UCSD-AML1 (cell line): ENCODE measurements at regions not wholly inside any gene's neighbourhood (a gene's known extent, or its start where the extent isn't known, plus 50 kb on each side); places are given as distances from the start of the nearest gene placed in this dataset.

Experiments used
- DNase-seq: peaks from one replicate; lab custom pipeline; 2025; ENCODE audit not compliant: unreplicated experiment; lab: John Stamatoyannopoulos, UW

DNA sequence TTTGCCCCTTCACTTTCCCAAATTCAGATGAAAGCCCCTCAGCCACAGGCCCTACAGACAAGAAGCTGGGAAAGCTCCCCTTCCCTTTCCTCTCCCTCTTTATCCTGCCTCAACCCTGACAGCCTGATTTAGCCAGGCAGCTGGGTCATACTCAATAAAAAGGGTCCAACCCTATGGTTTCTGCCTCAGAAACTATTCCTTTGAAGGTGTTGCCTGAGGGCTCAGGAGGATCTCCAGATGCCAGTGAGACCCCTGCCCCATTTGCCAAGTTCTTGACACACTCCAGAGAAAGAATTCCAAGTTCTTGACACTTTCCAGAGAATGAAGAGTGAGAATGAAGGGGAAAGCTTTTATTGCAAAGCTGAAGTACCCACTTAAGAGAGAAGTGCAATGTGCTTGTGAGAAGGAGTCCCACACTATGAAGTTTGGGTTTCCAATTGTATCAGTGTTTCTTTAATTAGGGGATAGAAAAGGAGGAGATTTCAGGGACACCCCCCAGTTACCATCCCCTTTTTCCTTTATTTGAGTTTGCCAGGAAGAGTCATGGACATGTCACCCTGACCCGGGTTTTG, 576.2 kb downstream of the METTL4 start:
- DNase-seq, result no peak

DNA sequence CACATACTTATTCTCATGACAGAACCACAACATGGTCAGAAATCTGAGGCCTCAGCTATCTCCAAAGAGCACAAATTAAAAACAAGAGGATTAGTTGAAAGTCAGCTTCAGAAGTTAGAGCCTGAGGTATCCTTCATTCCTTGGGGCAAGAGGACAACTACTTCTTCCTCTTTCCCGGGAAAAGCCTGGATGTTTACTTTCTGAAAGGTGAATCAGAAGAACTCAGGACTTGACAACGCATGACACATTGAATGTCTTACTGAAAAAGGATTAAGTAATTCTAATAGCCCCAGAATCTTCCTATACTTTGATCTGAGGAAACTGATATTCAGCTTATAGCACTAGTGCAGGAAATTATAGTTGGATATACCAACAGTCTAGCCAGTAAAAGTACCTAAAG, 573.2 kb downstream of the METTL4 start:
- no peak for DNase-seq

DNA sequence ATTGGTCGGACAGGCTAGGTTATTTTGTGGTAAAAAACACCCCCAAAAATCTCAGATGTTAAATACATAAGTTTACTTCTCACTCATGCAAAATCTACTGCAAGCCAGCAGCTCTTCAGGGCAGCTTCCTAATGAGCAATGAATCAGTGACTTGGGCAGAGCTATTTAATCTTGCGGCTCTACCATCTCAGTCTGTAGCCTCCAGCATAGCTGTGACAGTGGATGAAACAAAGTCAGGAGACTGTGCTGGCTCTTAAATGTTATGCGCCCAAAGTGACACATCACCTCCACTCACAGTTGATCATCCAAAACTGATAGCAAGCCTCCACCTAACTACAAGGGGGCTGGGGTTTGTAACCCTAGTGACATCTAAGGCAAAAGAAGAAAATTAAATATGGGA, 571.9 kb downstream of the METTL4 start:
- no peak for DNase-seq

DNA sequence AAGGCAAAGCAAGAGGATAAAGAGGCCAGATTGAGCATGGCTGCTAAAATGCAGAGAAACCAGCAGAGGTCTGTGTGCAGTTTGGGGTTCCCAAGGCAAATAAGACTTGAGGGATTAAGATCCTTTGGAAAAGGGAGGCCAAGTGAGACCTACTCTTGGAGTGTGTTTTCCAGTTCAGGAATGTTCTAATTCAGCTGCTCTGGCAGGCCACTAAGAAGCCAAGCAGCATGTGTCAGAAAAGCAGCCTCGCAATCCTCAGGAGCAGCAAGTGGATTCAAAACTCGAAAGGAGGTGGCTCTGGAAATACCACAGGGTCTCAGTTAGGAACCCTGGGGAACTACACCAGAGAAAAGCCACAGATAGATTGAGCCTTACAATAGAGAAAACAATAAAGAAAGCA, 569.2 kb downstream of the METTL4 start:
- DNase-seq, result no peak

DNA sequence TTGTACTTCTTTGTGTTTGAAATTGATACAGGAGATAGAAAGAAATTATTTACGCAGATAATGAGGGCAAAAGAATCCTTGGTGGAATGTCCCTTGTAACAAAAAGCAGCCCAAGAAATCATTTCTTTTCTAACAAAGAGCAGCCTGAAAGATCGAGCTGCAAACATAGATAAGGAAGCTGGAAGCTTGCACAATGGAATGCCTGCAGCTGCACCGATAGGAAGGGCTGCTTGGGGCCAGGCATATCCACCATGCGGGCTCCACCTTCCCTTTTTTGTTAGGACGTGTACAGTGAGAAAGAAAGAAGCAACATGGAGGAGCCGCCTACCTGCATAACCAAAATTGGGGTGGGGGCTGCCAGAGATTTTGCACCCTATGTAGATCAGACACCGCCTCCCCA, 568.7 kb downstream of the METTL4 start:
- DNase-seq, result no peak

DNA sequence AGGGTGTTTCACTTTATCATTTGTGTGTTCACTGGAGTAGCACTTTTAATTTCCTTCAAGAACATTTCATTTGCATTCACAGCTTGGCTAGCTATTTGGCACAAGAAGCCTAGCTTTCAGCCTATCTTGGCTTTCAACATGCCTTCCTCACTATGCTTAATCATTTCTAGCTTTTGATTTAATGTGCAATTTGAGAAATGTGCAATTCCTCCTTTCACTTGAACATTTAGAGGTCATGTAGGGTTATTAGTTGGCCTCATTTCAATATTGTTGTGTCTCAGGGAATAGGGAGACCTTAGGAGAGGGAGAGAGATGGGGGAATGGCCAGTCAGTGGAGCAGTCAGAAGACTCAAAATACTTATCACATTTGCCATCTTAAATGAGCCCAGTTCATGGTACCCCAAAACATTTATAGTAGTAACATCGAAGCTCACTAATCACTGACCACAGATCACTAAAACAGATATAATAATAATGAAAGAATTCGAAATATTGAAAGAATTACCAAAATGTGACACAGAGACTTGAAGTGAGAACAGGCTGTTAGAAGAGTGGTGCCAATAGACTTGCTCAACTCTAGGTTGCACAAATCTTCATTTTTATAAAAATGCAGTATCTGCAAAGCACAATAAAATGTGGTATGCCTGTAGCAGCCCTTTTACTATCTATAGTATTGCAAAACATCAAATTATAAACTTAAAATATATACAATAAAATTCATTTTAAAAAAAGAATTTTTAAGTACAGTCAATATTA, 561.2 kb downstream of the METTL4 start:
- DNase-seq, result no peak

DNA sequence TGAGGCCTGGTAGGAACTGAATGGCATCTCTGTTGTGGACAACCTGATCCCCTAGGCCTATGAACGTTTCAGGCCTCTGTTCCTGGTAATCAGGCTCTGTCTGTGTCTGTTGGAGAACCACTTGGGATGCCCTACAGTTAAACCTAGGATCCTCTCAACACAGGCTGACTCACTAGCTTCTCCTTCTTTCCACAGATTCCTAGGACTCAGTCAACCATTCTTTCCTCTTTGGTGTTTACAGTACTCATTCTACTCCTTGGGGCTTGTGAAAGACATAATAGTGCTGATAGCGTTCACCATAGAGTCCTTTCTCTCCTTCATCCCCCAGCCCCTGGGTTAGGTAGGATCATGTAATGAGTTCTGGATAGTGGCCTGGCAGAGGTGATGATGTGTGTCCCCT, 544.3 kb downstream of the METTL4 start:
- DNase-seq, result no peak

DNA sequence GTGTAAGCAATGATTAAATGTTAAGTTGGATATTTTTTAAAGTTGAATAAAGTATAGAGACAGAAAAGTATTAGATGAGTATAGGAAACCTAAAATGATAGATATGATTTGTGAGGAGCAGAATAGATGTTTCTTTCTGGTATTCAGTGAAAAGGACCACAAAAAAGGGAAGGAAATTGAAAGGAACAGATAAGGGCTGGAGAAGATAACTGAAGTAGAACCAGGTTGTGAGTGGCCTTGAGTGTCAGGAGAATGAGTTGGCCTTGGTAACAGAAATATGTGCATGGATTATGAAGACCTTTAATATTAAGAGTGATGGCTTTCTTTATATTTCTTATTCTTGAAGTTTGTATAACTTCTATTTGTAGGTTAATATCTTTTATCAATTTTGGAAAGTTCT, 543.5 kb downstream of the METTL4 start:
- no peak for DNase-seq

DNA sequence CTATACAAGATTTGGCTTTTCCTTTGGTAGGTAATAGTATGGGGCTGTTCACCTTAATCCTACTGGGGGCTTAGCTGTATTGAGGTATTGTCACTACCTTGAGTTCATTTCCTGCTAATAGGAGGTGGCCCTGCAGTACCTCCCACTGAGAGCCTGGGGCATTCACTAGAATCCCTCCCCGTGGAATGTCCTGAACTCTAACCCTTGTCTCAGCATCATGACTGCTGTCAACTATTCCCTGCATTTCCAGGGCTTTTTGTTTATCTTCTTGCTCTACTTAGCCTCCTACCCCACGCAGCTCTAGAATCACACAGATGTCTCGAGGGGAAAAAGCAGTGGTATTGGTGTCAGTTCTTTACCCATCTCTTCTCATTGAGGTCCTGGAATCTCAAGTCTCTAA, 542.3 kb downstream of the METTL4 start:
- no peak for DNase-seq

DNA sequence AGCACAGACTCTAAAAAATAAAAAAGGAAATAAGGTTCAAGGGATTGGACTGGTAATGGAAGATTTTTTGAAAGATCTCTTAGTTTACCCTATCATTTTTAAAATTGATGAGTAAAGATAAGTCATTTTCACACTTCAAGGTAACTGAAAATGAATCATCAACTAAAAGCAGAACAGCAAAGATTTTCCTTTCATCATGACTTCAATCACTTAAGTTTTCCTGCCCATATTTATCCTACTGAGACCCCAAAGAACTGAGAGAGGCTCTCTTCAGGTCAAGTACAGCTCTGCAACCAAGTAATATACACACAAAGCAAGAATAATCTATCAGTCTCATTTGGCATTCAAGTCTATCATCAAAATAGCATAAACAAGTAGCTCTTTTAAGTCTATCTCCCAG, 540.7 kb downstream of the METTL4 start:
- DNase-seq, result no peak

DNA sequence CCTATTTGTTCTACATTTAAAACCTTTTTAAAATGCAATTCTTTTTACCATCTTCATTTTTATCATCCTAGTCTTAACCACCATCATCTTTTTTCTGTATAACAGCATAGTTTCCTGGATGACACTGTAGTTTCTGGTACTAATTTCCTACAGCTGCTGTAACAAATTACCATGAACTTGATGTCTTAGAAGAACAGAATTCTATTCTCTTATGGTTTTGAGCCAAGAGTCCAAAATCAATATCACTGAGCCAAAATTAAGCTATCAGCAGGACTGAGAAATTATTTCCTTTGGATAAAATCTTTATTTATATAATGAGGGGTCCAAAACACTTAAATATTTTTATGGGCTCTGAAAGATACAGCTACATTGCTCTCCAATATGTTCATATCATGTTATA, 539.3 kb downstream of the METTL4 start:
- DNase-seq, result no peak

DNA sequence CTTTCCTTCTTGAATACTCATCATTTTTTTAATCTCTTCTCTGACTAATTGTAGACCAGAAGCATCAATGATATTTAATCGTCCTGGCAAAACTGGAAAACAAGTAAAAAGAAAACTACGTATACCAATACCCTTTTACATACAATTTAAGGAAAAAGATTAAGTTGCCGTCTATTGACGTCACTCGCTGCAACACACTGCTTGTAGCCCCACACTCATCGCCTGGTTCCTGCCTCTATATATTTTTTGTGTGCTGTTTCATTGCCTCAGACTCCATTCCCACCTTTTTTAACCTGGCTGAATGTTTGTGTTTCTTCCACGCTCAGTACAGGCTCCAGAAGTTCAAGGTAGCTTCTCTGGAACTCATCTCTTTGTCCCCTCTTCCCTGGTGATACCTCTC, 536.2 kb downstream of the METTL4 start:
- DNase-seq, result no peak

DNA sequence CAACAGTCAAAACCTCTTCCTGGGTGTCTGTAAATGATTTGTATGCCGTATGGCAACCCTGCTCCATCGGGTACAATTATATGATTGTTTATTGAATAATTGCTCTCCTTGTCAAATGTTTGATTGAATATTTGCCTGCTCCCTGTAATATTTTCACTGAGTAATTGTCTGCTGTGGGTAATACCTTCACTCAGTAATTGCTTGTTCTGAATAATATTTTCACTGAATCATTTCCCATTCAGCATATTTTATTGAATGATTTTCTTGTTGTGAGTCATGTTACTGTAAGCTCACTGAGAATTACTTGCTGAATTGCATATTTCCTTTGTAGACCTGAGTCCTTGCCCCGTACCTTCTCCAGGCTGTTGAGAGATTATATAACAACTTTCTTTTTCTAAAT, 535.2 kb downstream of the METTL4 start:
- no peak for DNase-seq

DNA sequence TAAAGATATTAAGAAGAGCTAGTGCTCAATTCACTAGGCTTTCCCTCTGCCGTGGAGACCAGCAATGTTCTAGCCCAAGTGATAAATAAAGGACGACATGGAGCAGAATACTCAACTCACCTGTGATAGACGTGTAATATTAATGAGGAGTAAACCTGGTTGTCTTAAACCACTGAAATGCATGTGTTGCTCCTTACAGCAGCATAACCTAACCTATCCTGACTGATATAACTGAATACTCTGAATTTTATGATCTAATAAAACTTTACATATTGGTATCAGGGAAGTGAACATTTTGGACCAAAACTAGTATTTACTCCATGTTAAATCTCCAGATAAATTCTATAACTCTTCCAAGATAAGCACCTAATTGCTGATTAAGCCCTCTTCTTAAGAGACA, 531.0 kb downstream of the METTL4 start:
- DNase-seq, result no peak

DNA sequence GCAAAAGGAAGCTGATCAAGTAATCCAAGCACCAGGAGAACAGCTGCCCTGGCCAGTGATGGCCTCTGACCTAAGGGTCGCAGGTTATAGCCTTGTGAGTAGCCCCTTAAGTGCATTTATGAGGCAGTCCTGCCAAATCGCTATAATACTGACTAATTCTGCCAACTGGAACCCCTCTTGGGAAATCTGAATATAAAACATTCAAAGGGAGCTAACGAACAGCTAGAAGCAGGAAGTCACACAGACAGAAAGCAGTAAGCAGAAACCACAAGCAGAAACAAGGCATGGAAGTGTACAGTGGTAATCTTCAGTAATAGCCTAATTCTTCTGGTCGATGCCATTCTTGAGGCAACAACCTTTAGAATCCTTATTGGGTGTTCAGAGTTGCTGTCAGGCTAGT, 521.3 kb downstream of the METTL4 start:
- no peak for DNase-seq

DNA sequence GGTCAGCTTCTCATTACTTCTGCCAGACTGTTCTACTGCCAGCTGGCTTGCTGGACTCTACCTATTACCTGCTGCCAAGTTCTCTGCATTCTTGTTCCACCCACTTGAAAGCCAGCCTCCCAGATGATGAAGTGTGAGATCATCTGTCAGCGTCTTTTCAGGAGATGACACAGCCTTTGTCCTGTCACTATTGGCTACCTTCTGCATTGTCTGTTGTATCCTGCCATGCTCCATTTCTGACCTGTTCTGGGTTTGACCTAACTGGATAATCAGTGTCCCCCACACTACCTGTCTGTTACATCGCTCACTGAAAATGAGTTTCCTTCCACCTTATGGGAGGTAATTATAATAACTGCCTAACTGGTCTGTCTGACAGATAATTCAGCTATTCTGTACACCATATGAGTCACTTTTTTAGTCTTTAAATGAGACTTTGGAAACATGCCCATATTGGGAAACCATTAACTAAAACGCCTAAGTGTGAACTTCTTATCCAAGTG, 520.6 kb downstream of the METTL4 start:
- no peak for DNase-seq

DNA sequence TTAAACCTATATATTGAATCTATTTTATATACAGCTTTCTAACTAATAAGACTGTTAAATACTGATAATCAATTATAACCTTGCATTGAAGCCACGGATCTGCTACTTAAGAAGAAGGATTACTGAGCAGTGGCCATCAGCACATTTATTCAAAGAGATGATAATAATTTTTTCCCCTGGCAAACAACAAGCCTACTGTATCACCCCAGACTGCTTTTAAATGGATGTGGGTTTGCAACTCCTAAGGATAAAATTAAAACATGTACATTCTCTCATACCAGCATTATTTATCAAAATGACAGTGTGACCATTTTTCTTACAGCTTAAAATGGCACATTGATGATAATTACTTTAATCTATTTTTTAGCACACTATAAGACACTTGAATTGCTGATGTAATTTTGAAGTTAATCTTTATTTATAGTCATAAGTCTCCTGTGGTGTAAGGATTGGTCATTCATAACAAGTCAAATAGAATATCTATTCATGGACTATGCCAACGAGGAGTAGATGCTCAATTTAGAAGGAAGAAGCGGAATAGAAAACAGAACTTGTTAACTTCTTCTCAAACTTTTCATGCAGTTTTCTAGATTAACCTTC, 517.7 kb downstream of the METTL4 start:
- no peak for DNase-seq

DNA sequence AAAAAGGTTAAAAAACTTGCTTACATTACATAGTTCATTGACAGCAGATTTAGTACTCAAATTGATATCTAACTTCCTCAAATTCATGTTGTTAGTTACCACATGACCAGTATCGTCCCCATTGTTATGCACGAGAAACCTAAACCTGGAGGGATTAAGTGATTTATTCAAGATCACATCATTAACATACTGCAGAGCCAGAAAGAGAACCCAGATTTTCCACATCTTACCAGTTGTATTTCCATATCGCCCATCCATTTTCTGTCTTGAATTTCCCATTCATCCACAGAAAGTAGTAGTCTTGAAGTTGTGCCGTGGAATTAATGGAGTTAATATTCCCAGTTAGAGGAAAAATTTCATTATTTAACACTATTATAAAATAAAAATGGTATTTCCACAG, 512.0 kb downstream of the METTL4 start:
- no peak for DNase-seq

DNA sequence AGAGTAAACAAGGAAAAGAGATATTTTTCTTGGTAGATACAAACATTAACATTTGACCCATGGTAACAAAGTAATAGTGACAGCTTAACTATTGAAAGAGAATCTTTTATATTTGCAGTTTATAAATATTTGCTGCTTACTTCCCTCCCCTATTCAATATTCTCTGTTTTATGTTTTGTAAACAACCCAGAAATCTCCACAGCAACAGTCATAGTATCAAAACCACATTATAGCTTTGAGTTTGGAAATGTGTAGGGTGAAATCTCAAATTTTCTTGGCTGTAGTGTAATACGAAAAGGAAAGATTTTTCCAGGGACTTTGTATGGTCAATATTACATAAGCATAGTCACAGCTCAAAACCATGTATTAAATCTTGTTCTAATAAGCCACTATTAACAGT, 511.2 kb downstream of the METTL4 start:
- no peak for DNase-seq

DNA sequence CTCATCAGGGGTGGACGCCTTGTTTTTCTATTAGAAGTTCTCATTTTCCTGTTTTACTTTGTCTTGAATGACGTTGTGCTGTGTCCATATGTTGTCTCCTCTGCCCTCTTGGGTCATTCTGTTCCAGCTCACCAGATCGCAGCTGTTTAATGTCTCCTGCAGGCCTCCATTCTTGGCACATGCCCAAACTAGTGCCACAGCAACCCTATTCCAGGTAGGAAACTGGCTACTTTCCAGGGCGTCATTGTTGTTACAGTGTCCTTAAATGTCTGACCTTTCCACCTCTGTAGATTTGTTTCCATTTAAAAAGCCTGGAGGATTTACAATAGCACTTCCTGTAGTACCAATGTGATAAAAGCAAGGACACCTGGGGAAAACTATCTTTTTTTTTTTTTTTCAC, 500.7 kb downstream of the METTL4 start:
- no peak for DNase-seq

DNA sequence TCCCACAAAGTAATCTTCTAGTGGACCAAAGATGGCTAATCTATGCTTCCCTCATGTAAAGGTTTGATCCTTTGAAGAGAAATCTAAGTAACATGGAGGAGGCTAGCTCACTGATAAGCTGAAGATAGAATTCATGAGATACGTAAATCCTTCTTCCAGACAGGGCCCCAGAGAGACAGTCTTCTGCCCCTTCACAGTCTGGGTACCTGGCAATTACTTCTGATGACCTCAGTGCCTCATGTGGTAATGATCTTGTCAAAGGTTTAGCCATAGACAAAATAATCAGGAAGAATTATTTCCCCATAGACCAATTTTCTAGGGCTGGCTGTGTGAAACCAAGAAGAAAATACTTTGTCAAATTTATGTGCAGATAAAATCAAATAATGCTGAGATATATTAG, 495.8 kb downstream of the METTL4 start:
- DNase-seq, result no peak

DNA sequence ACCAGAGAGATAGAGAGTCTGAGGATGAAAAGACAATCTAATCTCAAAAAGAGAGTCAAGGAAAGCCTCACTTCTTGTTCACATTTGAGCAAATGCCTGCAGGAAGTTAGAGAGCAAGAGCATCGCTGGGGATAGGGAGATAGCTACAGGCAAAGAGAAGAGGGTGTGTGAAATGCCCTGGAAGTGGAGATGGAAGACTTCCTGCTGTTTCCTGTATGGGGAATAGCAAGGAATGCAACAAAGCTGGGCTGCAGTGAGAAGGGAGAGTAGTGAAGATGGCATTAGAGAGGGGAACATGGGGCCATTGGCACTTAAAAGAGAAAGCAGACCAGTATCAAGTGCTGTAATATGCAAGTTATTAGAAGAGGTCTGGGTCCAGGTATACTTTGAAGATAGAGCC, 488.6 kb downstream of the METTL4 start:
- no peak for DNase-seq

DNA sequence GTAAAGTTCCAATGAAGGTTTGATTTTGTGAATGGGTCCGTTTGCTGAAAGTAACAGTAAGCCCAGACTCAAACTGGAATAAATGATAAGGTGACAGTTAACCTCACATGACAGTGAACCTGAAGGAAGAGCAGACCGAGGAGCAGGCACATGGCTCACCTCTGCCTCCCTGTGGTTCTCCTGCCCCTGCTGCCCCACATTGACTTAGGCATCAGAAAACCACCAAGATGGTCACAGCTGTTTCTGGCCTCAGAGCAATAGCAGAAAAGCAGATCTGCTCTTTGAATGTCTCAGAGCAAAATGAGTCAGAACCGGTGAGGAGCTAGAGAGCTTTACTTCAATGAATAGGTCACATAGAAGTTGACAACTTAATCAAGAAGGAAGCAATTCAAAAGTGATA, 487.6 kb downstream of the METTL4 start:
- DNase-seq, result no peak
